HepG2 (cell line): ENCODE measurements at regions not wholly inside any gene's neighbourhood (a gene's known extent, or its start where the extent isn't known, plus 50 kb on each side); places are given as distances from the start of the nearest gene placed in this dataset.
"Not testable (repeated sequence)": the region's sequence is repeated elsewhere in the genome, so short reads cannot be mapped to it uniquely, and the experiment has no call there.

ENCODE experiments used
- AFF4 ChIP-seq: sonication (generic); formaldehyde crosslinking; IDR thresholded peaks from 2 replicates; pipeline ENCODE4 v1.4.0; 2020; ENCODE audit warnings: missing genetic modification reagents
- EZH2 ChIP-seq: conservative IDR thresholded peaks from 2 replicates; pipeline ENCODE4 v1.6.1; 2012; ENCODE audit warnings: mild to moderate bottlenecking, low read depth, low read length, moderate library complexity
- KLF13 ChIP-seq: sonication (generic); formaldehyde crosslinking; IDR thresholded peaks from 2 replicates; pipeline ENCODE4 v1.4.0; 2020; ENCODE audit warnings: mild to moderate bottlenecking, missing genetic modification reagents
- MIER3 ChIP-seq: IDR thresholded peaks from 2 replicates; pipeline ENCODE4 v1.6.1; 2016; ENCODE audit warnings: missing compliant biosample characterization, borderline replicate concordance
- PBX2 ChIP-seq: IDR thresholded peaks from 2 replicates; pipeline ENCODE4 v1.6.1; 2016; ENCODE audit warnings: control low read depth
- POLR2A ChIP-seq, 2 experiments: IDR thresholded peaks; 2 replicates each; pipeline ENCODE4 v1.6.1; 2011; ENCODE audit warnings: low read depth in 2 of 2, low read length in 2 of 2, mild to moderate bottlenecking in 1 of 2, moderate library complexity in 1 of 2; ENCODE audit not compliant: insufficient read depth in 1 of 2
- SMC3 ChIP-seq: IDR thresholded peaks from 2 replicates; pipeline ENCODE4 v1.6.1; 2011; ENCODE audit warnings: low read length, improper control_type of control experiment
- TIGD3 ChIP-seq: sonication (generic); formaldehyde crosslinking; IDR thresholded peaks from 2 replicates; pipeline ENCODE4 v1.5.1; 2020; ENCODE audit warnings: mild to moderate bottlenecking, missing genetic modification reagents, borderline replicate concordance
- ZNF263 ChIP-seq: sonication (generic); formaldehyde crosslinking; IDR thresholded peaks from 2 replicates; pipeline ENCODE4 v1.4.0; 2020; ENCODE audit warnings: missing genetic modification reagents
- ZNF274 ChIP-seq: sonication (generic); formaldehyde crosslinking; IDR thresholded peaks from 2 replicates; pipeline ENCODE4 v1.5.1; 2020; ENCODE audit warnings: mild to moderate bottlenecking, missing genetic modification reagents
- TF ChIP-seq, protein P1 (sequence below): sonication (generic); formaldehyde crosslinking; IDR thresholded peaks from 2 replicates; pipeline ENCODE4 v1.5.0; 2020; ENCODE audit warnings: mild to moderate bottlenecking, missing genetic modification reagents, moderate library complexity
- TF ChIP-seq, protein P2 (sequence below), 2 experiments: IDR thresholded peaks; 2 replicates each; pipeline ENCODE4 v1.6.1; 2011 to 2012; ENCODE audit warnings: low read length in 2 of 2, borderline replicate concordance in 1 of 2, low read depth in 1 of 2, mild to moderate bottlenecking in 1 of 2, moderate library complexity in 1 of 2
- TF ChIP-seq, protein P3 (sequence below): IDR thresholded peaks from 2 replicates; pipeline ENCODE4 v1.6.1; 2012; ENCODE audit warnings: low read length, improper control_type of control experiment
- TF ChIP-seq, protein P4 (sequence below): sonication (generic); formaldehyde crosslinking; IDR thresholded peaks from 2 replicates; pipeline ENCODE4 v1.4.0; 2020; ENCODE audit warnings: mild to moderate bottlenecking, missing genetic modification reagents

- not testable (repeated sequence) for TF ChIP-seq MIER3 (CRISPR knock-in tag); TIGD3 (CRISPR knock-in tag); ZNF274 (CRISPR knock-in tag); PBX2 (CRISPR knock-in tag); POLR2A (IDR thresholded peaks at IDR 0.05; ENCODE audit: insufficient read depth in 1 of 2, low read depth in 2 of 2, low read length in 2 of 2); ZNF263 (CRISPR knock-in tag); SMC3; EZH2; KLF13 (CRISPR knock-in tag); AFF4
- TF ChIP-seq, protein P1, sequence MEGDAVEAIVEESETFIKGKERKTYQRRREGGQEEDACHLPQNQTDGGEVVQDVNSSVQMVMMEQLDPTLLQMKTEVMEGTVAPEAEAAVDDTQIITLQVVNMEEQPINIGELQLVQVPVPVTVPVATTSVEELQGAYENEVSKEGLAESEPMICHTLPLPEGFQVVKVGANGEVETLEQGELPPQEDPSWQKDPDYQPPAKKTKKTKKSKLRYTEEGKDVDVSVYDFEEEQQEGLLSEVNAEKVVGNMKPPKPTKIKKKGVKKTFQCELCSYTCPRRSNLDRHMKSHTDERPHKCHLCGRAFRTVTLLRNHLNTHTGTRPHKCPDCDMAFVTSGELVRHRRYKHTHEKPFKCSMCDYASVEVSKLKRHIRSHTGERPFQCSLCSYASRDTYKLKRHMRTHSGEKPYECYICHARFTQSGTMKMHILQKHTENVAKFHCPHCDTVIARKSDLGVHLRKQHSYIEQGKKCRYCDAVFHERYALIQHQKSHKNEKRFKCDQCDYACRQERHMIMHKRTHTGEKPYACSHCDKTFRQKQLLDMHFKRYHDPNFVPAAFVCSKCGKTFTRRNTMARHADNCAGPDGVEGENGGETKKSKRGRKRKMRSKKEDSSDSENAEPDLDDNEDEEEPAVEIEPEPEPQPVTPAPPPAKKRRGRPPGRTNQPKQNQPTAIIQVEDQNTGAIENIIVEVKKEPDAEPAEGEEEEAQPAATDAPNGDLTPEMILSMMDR (CRISPR knock-in tag), result not testable (repeated sequence)
- TF ChIP-seq, protein P2, sequence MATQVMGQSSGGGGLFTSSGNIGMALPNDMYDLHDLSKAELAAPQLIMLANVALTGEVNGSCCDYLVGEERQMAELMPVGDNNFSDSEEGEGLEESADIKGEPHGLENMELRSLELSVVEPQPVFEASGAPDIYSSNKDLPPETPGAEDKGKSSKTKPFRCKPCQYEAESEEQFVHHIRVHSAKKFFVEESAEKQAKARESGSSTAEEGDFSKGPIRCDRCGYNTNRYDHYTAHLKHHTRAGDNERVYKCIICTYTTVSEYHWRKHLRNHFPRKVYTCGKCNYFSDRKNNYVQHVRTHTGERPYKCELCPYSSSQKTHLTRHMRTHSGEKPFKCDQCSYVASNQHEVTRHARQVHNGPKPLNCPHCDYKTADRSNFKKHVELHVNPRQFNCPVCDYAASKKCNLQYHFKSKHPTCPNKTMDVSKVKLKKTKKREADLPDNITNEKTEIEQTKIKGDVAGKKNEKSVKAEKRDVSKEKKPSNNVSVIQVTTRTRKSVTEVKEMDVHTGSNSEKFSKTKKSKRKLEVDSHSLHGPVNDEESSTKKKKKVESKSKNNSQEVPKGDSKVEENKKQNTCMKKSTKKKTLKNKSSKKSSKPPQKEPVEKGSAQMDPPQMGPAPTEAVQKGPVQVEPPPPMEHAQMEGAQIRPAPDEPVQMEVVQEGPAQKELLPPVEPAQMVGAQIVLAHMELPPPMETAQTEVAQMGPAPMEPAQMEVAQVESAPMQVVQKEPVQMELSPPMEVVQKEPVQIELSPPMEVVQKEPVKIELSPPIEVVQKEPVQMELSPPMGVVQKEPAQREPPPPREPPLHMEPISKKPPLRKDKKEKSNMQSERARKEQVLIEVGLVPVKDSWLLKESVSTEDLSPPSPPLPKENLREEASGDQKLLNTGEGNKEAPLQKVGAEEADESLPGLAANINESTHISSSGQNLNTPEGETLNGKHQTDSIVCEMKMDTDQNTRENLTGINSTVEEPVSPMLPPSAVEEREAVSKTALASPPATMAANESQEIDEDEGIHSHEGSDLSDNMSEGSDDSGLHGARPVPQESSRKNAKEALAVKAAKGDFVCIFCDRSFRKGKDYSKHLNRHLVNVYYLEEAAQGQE (IDR thresholded peaks at IDR 0.05; ENCODE audit: borderline replicate concordance in 1 of 2, low read depth in 1 of 2, low read length in 2 of 2), result not testable (repeated sequence)
- TF ChIP-seq, protein P3, sequence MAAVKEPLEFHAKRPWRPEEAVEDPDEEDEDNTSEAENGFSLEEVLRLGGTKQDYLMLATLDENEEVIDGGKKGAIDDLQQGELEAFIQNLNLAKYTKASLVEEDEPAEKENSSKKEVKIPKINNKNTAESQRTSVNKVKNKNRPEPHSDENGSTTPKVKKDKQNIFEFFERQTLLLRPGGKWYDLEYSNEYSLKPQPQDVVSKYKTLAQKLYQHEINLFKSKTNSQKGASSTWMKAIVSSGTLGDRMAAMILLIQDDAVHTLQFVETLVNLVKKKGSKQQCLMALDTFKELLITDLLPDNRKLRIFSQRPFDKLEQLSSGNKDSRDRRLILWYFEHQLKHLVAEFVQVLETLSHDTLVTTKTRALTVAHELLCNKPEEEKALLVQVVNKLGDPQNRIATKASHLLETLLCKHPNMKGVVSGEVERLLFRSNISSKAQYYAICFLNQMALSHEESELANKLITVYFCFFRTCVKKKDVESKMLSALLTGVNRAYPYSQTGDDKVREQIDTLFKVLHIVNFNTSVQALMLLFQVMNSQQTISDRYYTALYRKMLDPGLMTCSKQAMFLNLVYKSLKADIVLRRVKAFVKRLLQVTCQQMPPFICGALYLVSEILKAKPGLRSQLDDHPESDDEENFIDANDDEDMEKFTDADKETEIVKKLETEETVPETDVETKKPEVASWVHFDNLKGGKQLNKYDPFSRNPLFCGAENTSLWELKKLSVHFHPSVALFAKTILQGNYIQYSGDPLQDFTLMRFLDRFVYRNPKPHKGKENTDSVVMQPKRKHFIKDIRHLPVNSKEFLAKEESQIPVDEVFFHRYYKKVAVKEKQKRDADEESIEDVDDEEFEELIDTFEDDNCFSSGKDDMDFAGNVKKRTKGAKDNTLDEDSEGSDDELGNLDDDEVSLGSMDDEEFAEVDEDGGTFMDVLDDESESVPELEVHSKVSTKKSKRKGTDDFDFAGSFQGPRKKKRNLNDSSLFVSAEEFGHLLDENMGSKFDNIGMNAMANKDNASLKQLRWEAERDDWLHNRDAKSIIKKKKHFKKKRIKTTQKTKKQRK, result not testable (repeated sequence)
- TF ChIP-seq, protein P4, sequence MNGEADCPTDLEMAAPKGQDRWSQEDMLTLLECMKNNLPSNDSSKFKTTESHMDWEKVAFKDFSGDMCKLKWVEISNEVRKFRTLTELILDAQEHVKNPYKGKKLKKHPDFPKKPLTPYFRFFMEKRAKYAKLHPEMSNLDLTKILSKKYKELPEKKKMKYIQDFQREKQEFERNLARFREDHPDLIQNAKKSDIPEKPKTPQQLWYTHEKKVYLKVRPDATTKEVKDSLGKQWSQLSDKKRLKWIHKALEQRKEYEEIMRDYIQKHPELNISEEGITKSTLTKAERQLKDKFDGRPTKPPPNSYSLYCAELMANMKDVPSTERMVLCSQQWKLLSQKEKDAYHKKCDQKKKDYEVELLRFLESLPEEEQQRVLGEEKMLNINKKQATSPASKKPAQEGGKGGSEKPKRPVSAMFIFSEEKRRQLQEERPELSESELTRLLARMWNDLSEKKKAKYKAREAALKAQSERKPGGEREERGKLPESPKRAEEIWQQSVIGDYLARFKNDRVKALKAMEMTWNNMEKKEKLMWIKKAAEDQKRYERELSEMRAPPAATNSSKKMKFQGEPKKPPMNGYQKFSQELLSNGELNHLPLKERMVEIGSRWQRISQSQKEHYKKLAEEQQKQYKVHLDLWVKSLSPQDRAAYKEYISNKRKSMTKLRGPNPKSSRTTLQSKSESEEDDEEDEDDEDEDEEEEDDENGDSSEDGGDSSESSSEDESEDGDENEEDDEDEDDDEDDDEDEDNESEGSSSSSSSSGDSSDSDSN, result not testable (repeated sequence)
These were observed 176.9 kb upstream of the FBXL17 start for GRCh38 chr5:108558840-108559239.
